CD4-positive, alpha-beta memory T cell (primary cell): ENCODE measurements at regions not wholly inside any gene's neighbourhood (a gene's known extent, or its start where the extent isn't known, plus 50 kb on each side); places are given as distances from the start of the nearest gene placed in this dataset.

ENCODE experiments used
- CTCF ChIA-PET: fragments of 350-600 bp; sonication (Branson Sonifier 250); formaldehyde crosslinking; loops from one replicate; lab custom pipeline; 2021; ENCODE audit warnings: inconsistent platforms; ENCODE audit not compliant: partially characterized antibody; lab: Charles Lee
- POLR2A ChIA-PET: fragments of 350-600 bp; sonication (Branson Sonifier 250); formaldehyde crosslinking; loops from one replicate; lab custom pipeline; 2021; ENCODE audit not compliant: partially characterized antibody; lab: Charles Lee
- DNase-seq, 5 donors: peaks; one replicate each; pipeline versions ENCODE4 v3.0.0 to v3.0.0-alpha.2; 2020 to 2022; ENCODE audit warnings: mixed read lengths in 1 of 5
- H3K27ac ChIP-seq: one replicate; pipeline ENCODE4 v1.7.0; 2013; ENCODE audit warnings: low read depth, low read length
- H3K27me3 ChIP-seq: 2 replicates; pipeline ENCODE4 v1.7.0; 2013; ENCODE audit warnings: mild to moderate bottlenecking, low read length, moderate library complexity; ENCODE audit not compliant: insufficient read depth
- H3K36me3 ChIP-seq: 2 replicates; pipeline ENCODE4 v1.7.0; 2013; ENCODE audit warnings: mild to moderate bottlenecking, low read length, moderate library complexity; ENCODE audit not compliant: insufficient read depth
- H3K4me1 ChIP-seq: 2 replicates; pipeline ENCODE4 v1.7.0; 2013; ENCODE audit warnings: mild to moderate bottlenecking, low read length, moderate library complexity; ENCODE audit not compliant: insufficient read depth
- H3K4me3 ChIP-seq, 2 donors: one replicate each; pipeline ENCODE4 v1.7.0; 2013; ENCODE audit warnings: low read length in 2 of 2, mild to moderate bottlenecking in 1 of 2
- H3K9me3 ChIP-seq, 2 donors: one replicate each; pipeline ENCODE4 v1.7.0; 2013; ENCODE audit warnings: low read length in 2 of 2, control low read depth in 1 of 2; ENCODE audit not compliant: control insufficient read depth in 1 of 2
- H3K27ac Mint-ChIP-seq, 7 donors: one replicate each; pipeline ENCODE4 v1.8.0; 2020 to 2021; ENCODE audit warnings: mixed read lengths in 7 of 7, mild to moderate bottlenecking in 6 of 7, inconsistent platforms in 3 of 7, moderate library complexity in 3 of 7
- H3K27me3 Mint-ChIP-seq, 2 donors: one replicate each; pipeline ENCODE4 v1.8.0; 2020 to 2021; ENCODE audit warnings: mixed read lengths in 2 of 2
- H3K36me3 Mint-ChIP-seq, 2 donors: one replicate each; pipeline ENCODE4 v1.8.0; 2020 to 2021; ENCODE audit warnings: mixed read lengths in 2 of 2, inconsistent platforms in 1 of 2, mild to moderate bottlenecking in 1 of 2
- H3K4me1 Mint-ChIP-seq, 4 donors: one replicate each; pipeline ENCODE4 v1.8.0; 2020 to 2021; ENCODE audit warnings: mixed read lengths in 4 of 4, mild to moderate bottlenecking in 1 of 4
- H3K4me3 Mint-ChIP-seq, 8 donors: one replicate each; pipeline ENCODE4 v1.8.0; 2020 to 2021; ENCODE audit warnings: mixed read lengths in 8 of 8, mild to moderate bottlenecking in 7 of 8, moderate library complexity in 6 of 8, inconsistent platforms in 3 of 8
- H3K9me3 Mint-ChIP-seq, 8 donors: one replicate each; pipeline ENCODE4 v1.8.0; 2020 to 2021; ENCODE audit warnings: mixed read lengths in 8 of 8, mild to moderate bottlenecking in 5 of 8, inconsistent platforms in 3 of 8, moderate library complexity in 1 of 8
- intact Hi-C: fragments of 100-400 bp; cut with micrococcal nuclease; formaldehyde crosslinking; loops from one replicate; pipeline ENCODE4 v1.15.1; 2023

GRCh38 chr3:13708871-13709595 lies 160.1 kb downstream of the FBLN2 start:
- H3K9me3 Mint-ChIP-seq: peaks cover 10 to 67% (median 31%) of the 10 kb centered on the region in 8 donors
- H3K27me3 Mint-ChIP-seq: peaks cover 3 to 24% of the 10 kb centered on the region in 2 donors
- CTCF ChIA-PET: no interaction called here

GRCh38 chr3:13708301-13708700 lies 159.4 kb downstream of the FBLN2 start:
- peaks cover 10 to 75% (median 31%) of the 10 kb centered on the region in 8 donors for H3K9me3 Mint-ChIP-seq
- no peaks in the 10 kb centered on the region for H3K4me1 Mint-ChIP-seq
- no peak overlapping the region for H3K4me3 Mint-ChIP-seq
- DNase-seq: no peak
- H3K4me1 ChIP-seq: no peaks in the 10 kb centered on the region
- H3K9me3 ChIP-seq: no peaks in the 10 kb centered on the region
- H3K27me3 Mint-ChIP-seq: peaks cover 9 to 28% of the 10 kb centered on the region in 2 donors
- no peak overlapping the region for H3K27ac Mint-ChIP-seq
- H3K36me3 Mint-ChIP-seq: peaks cover 0 to 5% of the 10 kb centered on the region in 2 donors
- intact Hi-C loops: no loop called here
- CTCF ChIA-PET: no interaction called here
- POLR2A ChIA-PET: no interaction called here
- H3K36me3 ChIP-seq: no peaks in the 10 kb centered on the region
- H3K27ac ChIP-seq: no peak overlapping the region
- no peak overlapping the region for H3K4me3 ChIP-seq
- no peaks in the 10 kb centered on the region for H3K27me3 ChIP-seq

More at GRCh38 chr3:13708871-13709595, 160.1 kb downstream of the FBLN2 start:
- Histone ChIP-seq H3K4me3 (no peak overlapping the region), H3K27me3 (no peaks in the 10 kb centered on the region), H3K27ac (no peak overlapping the region), H3K9me3 (no peaks in the 10 kb centered on the region), H3K4me1 (no peaks in the 10 kb centered on the region), H3K36me3 (no peaks in the 10 kb centered on the region)
- Mint-ChIP-seq H3K4me1 (no peaks in the 10 kb centered on the region), H3K36me3 (peaks cover 0 to 5% of the 10 kb centered on the region in 2 donors), H3K27ac (peak overlapping the region in 1 of 7 donors; percentile 30), H3K4me3 (no peak overlapping the region)
- POLR2A ChIA-PET: no interaction called here
- DNase-seq: no peak
- intact Hi-C loops: no loop called here

- no peak for DNase-seq
- POLR2A ChIA-PET: no interaction called here
- Histone ChIP-seq H3K4me1 (no peaks in the 10 kb centered on the region), H3K9me3 (no peaks in the 10 kb centered on the region), H3K4me3 (no peak overlapping the region), H3K27me3 (no peaks in the 10 kb centered on the region), H3K36me3 (no peaks in the 10 kb centered on the region), H3K27ac (no peak overlapping the region)
- Mint-ChIP-seq H3K27me3 (peaks cover 13 to 34% of the 10 kb centered on the region in 2 donors), H3K4me1 (no peaks in the 10 kb centered on the region), H3K9me3 (peaks cover 9 to 72% (median 32%) of the 10 kb centered on the region in 8 donors), H3K36me3 (peaks cover 0 to 5% of the 10 kb centered on the region in 2 donors), H3K27ac (no peak overlapping the region), H3K4me3 (no peak overlapping the region)
- intact Hi-C loops: no loop called here
- CTCF ChIA-PET: no interaction called here
Measured at GRCh38 chr3:13707456-13707855, 158.5 kb downstream of the FBLN2 start.

- CTCF ChIA-PET: no interaction called here
- H3K27ac ChIP-seq: no peak overlapping the region
- Mint-ChIP-seq H3K4me1 (no peaks in the 10 kb centered on the region), H3K27ac (no peak overlapping the region), H3K36me3 (peaks cover 0 to 5% of the 10 kb centered on the region in 2 donors), H3K9me3 (peaks cover 6 to 69% (median 32%) of the 10 kb centered on the region in 8 donors), H3K4me3 (no peak overlapping the region), H3K27me3 (peaks cover 13 to 38% of the 10 kb centered on the region in 2 donors)
- intact Hi-C loops: no loop called here
- POLR2A ChIA-PET: no interaction called here
- H3K9me3 ChIP-seq: no peaks in the 10 kb centered on the region
- H3K27me3 ChIP-seq: no peaks in the 10 kb centered on the region
- H3K4me1 ChIP-seq: no peaks in the 10 kb centered on the region
- H3K4me3 ChIP-seq: no peak overlapping the region
- H3K36me3 ChIP-seq: no peaks in the 10 kb centered on the region
- no peak for DNase-seq
Measured at GRCh38 chr3:13706886-13707285, 158.0 kb downstream of the FBLN2 start.

- peaks cover 13 to 42% of the 10 kb centered on the region in 2 donors for H3K27me3 Mint-ChIP-seq
Measured at GRCh38 chr3:13706451-13706850, 157.5 kb downstream of the FBLN2 start.

GRCh38 chr3:13705702-13706280 lies 156.9 kb downstream of the FBLN2 start:
- Histone ChIP-seq H3K4me3 (no peak overlapping the region), H3K27me3 (no peaks in the 10 kb centered on the region), H3K27ac (no peak overlapping the region), H3K4me1 (no peaks in the 10 kb centered on the region), H3K36me3 (no peaks in the 10 kb centered on the region), H3K9me3 (no peaks in the 10 kb centered on the region)
- no peak overlapping the region for H3K27ac Mint-ChIP-seq
- no peaks in the 10 kb centered on the region for H3K4me1 Mint-ChIP-seq
- H3K9me3 Mint-ChIP-seq: peaks cover 6 to 60% (median 29%) of the 10 kb centered on the region in 8 donors
- no peak for DNase-seq
- H3K27me3 Mint-ChIP-seq: peaks cover 13 to 38% of the 10 kb centered on the region in 2 donors
- POLR2A ChIA-PET: no interaction called here
- H3K36me3 Mint-ChIP-seq: no peaks in the 10 kb centered on the region
- intact Hi-C loops: no loop called here
- CTCF ChIA-PET: no interaction called here
- H3K4me3 Mint-ChIP-seq: no peak overlapping the region

More at GRCh38 chr3:13706451-13706850, 157.5 kb downstream of the FBLN2 start:
- no peak for DNase-seq
- ChIA-PET CTCF (no interaction called here), POLR2A (no interaction called here)
- Histone ChIP-seq H3K36me3 (no peaks in the 10 kb centered on the region), H3K4me3 (no peak overlapping the region), H3K9me3 (no peaks in the 10 kb centered on the region), H3K27me3 (no peaks in the 10 kb centered on the region), H3K27ac (no peak overlapping the region), H3K4me1 (no peaks in the 10 kb centered on the region)
- Mint-ChIP-seq H3K27ac (no peak overlapping the region), H3K36me3 (peaks cover 0 to 5% of the 10 kb centered on the region in 2 donors), H3K4me1 (no peaks in the 10 kb centered on the region), H3K4me3 (no peak overlapping the region), H3K9me3 (peaks cover 6 to 66% (median 32%) of the 10 kb centered on the region in 8 donors)
- intact Hi-C loops: no loop called here

- no peaks in the 10 kb centered on the region for H3K36me3 Mint-ChIP-seq
- H3K9me3 Mint-ChIP-seq: peaks cover 6 to 53% (median 27%) of the 10 kb centered on the region in 8 donors
- H3K36me3 ChIP-seq: no peaks in the 10 kb centered on the region
- no peak overlapping the region for H3K27ac ChIP-seq
- no peaks in the 10 kb centered on the region for H3K4me1 Mint-ChIP-seq
- ChIA-PET POLR2A (no interaction called here), CTCF (no interaction called here)
- no peak for DNase-seq
- H3K4me3 Mint-ChIP-seq: no peak overlapping the region
- no peak overlapping the region for H3K27ac Mint-ChIP-seq
- no peak overlapping the region for H3K4me3 ChIP-seq
- intact Hi-C loops: no loop called here
- H3K27me3 ChIP-seq: no peaks in the 10 kb centered on the region
- H3K9me3 ChIP-seq: no peaks in the 10 kb centered on the region
- peaks cover 13 to 38% of the 10 kb centered on the region in 2 donors for H3K27me3 Mint-ChIP-seq
- H3K4me1 ChIP-seq: no peaks in the 10 kb centered on the region
Measured at GRCh38 chr3:13705051-13705450, 156.1 kb downstream of the FBLN2 start.
